Ishikawa (cell line): ENCODE measurements at regions not wholly inside any gene's neighbourhood (a gene's known extent, or its start where the extent isn't known, plus 50 kb on each side); places are given as distances from the start of the nearest gene placed in this dataset.
A peak's percentile ranks its signal among the peaks of the same experiment; 100 is the strongest.

Source experiments
- CEBPB ChIP-seq: IDR thresholded peaks from 2 replicates; pipeline ENCODE4 v1.6.1; 2012
- CREB1 ChIP-seq: IDR thresholded peaks from 2 replicates; pipeline ENCODE4 v1.6.1; 2012; ENCODE audit warnings: low read depth
- EGR1 ChIP-seq: IDR thresholded peaks from 2 replicates; pipeline ENCODE4 v1.6.1; 2012
- EP300 ChIP-seq: IDR thresholded peaks from 2 replicates; pipeline ENCODE4 v1.6.1; 2012; ENCODE audit warnings: borderline replicate concordance
- FOXM1 ChIP-seq: IDR thresholded peaks from 2 replicates; pipeline ENCODE4 v1.6.1; 2012; ENCODE audit warnings: low read depth, borderline replicate concordance
- MAX ChIP-seq: IDR thresholded peaks from 2 replicates; pipeline ENCODE4 v1.6.1; 2012
- NFIC ChIP-seq: IDR thresholded peaks from 2 replicates; pipeline ENCODE4 v1.6.1; 2012
- RAD21 ChIP-seq: IDR thresholded peaks from 2 replicates; pipeline ENCODE4 v1.6.1; 2012; ENCODE audit warnings: low read depth
- REST ChIP-seq: IDR thresholded peaks from 2 replicates; pipeline ENCODE4 v1.6.1; 2012; ENCODE audit warnings: low read depth, mild to moderate bottlenecking
- TAF1 ChIP-seq: IDR thresholded peaks from 2 replicates; pipeline ENCODE4 v1.6.1; 2012; ENCODE audit warnings: low read depth, mild to moderate bottlenecking
- TCF12 ChIP-seq: IDR thresholded peaks from 2 replicates; pipeline ENCODE4 v1.6.1; 2012; ENCODE audit warnings: low read depth
- TEAD4 ChIP-seq: IDR thresholded peaks from 2 replicates; pipeline ENCODE4 v1.6.1; 2012
- USF1 ChIP-seq: IDR thresholded peaks from 2 replicates; pipeline ENCODE4 v1.6.1; 2012
- YY1 ChIP-seq: IDR thresholded peaks from 2 replicates; pipeline ENCODE4 v1.6.1; 2012; ENCODE audit warnings: low read depth
- ZBTB7A ChIP-seq: IDR thresholded peaks from 2 replicates; pipeline ENCODE4 v1.6.1; 2012; ENCODE audit warnings: low read depth

GRCh38 chr6:14031516-14031915 is 86.1 kb upstream of the CD83 start:
- TF ChIP-seq TAF1 (no peak), ZBTB7A (no peak), RAD21 (no peak), TCF12 (no peak), NFIC (no peak), CREB1 (no peak), CEBPB (no peak), REST (no peak), EP300 (no peak), TEAD4 (no peak), FOXM1 (no peak), USF1 (no peak), YY1 (no peak), EGR1 (no peak), MAX (no peak)

GRCh38 chr6:14035071-14035847 is 82.3 kb upstream of the CD83 start:
- TF ChIP-seq TEAD4 (peak; percentile 53; the same call in 1 of the 2 replicates), EGR1 (no peak), FOXM1 (no peak), TCF12 (no peak), USF1 (no peak), MAX (peak; percentile 71), CEBPB (no peak), ZBTB7A (no peak), TAF1 (no peak), CREB1 (no peak), REST (no peak), EP300 (no peak)

GRCh38 chr6:14035874-14036273 is 81.7 kb upstream of the CD83 start:
- no peak for TF ChIP-seq CREB1
- TF ChIP-seq TAF1, result no peak
- TF ChIP-seq FOXM1, result no peak
- no peak for TF ChIP-seq RAD21
- TF ChIP-seq ZBTB7A, result no peak
- TF ChIP-seq EP300, result no peak
- TF ChIP-seq TEAD4, result no peak
- TF ChIP-seq MAX, result no peak
- TF ChIP-seq USF1, result no peak
- TF ChIP-seq NFIC, result no peak
- no peak for TF ChIP-seq EGR1
- TF ChIP-seq TCF12, result no peak

- no peak for TF ChIP-seq YY1
- TF ChIP-seq EGR1, result no peak
- no peak for TF ChIP-seq REST
- TF ChIP-seq CREB1, result no peak
- TF ChIP-seq NFIC, result no peak
- TF ChIP-seq RAD21, result no peak
- no peak for TF ChIP-seq TCF12
- no peak for TF ChIP-seq FOXM1
- TF ChIP-seq TAF1, result no peak
- TF ChIP-seq MAX, result no peak
- no peak for TF ChIP-seq USF1
- TF ChIP-seq CEBPB, result no peak
- no peak for TF ChIP-seq EP300
- TF ChIP-seq ZBTB7A, result no peak
Measured at GRCh38 chr6:14036911-14037310, 80.7 kb upstream of the CD83 start.
